ENCODE measurements at regions not wholly inside any gene's neighbourhood (a gene's known extent, or its start where the extent isn't known, plus 50 kb on each side); places are given as distances from the start of the nearest gene placed in this dataset.

DNA sequence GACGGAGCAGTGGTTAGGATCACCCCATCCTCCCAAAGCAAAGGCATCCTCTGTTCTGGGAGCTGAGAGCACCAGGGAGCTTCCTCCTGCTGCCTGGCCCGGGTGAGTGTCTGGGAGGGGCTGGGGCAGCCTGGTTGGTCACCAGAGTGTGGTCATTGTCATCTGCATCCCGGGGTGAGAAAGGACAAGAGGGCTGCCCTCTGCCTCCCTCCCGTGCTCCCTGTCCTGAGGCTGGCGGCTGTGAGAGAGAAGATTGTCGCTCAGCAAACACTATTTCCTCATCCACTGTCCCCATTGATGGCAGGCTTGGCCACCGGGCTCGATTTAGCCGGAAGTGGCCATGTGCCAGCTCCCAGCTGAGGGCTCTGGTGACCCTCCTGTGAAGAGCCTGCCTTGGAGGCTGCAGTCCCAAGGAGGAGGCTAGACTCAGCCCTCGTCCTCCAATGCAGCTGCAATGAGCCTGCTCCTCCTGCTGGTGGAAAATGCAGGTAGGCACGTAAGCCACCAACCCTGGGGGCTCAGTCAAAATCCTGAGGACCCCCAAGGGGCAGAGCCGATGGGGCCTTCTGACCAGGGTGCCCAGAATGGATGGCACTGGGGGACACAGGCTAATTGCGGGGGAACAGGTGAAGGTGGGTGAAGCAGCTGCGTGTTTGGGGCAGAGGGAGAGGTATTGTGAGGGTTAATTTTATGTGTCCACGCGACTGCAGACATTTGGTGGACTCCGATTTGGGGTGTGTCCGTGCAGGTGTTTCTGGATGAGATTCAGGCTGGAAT is 155.7 kb downstream of the KIF26A start:
- H3K4me3 ChIP-seq (ENCODE audit: low read depth, low read length), result no peak overlapping the region
- Mint-ChIP-seq H3K4me3 (no peak overlapping the region), H3K27ac (peak overlapping the region in 1 of 3 donors; percentile 74), H3K36me3 (no peaks in the 10 kb centered on the region), H3K9me3 (peaks cover 0 to 4% (median 0%) of the 10 kb centered on the region in 7 donors), H3K27me3 (no peaks in the 10 kb centered on the region), H3K4me1 (no peaks in the 10 kb centered on the region)
- no peak overlapping the region for H3K27ac ChIP-seq (ENCODE audit: insufficient read depth, low read length, poor library complexity, severe bottlenecking)
- DNase-seq (no peak), ATAC-seq (ENCODE audit: low read depth in 2 of 2) (no peak)
- H3K27me3 ChIP-seq (ENCODE audit: control insufficient read depth, insufficient read depth, low read length), result no peaks in the 10 kb centered on the region
- no peaks in the 10 kb centered on the region for H3K9me3 ChIP-seq (ENCODE audit: control insufficient read depth in 2 of 2, low read length in 2 of 2)
- H3K36me3 ChIP-seq (ENCODE audit: control insufficient read depth, insufficient read depth, low read length), result no peaks in the 10 kb centered on the region
- H3K4me1 ChIP-seq (ENCODE audit: control insufficient read depth, insufficient read depth, low read length, poor library complexity, severe bottlenecking), result no peaks in the 10 kb centered on the region

DNA sequence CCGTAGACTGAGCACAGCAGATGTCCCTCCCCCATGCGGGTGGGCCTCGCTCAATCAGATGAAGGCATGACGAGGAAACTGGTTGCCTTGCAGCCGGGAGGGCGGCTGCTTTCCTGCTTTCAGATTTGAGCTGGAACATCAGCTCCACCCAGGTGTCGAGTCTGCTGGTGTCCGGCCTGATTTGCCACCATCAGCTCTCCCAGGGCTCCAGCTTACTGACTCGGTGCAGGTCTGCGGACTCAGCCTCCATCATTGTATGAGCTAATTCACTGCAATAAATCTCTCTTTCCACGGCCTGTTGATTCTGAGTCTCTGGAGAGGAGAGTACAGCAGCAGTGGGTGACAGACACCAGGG is 156.2 kb downstream of the KIF26A start:
- no peaks in the 10 kb centered on the region for H3K4me1 Mint-ChIP-seq
- H3K4me3 Mint-ChIP-seq, result no peak overlapping the region
- Histone ChIP-seq H3K4me3 (ENCODE audit: low read depth, low read length) (no peak overlapping the region), H3K27me3 (ENCODE audit: control insufficient read depth, insufficient read depth, low read length) (no peaks in the 10 kb centered on the region), H3K4me1 (ENCODE audit: control insufficient read depth, insufficient read depth, low read length, poor library complexity, severe bottlenecking) (no peaks in the 10 kb centered on the region), H3K36me3 (ENCODE audit: control insufficient read depth, insufficient read depth, low read length) (no peaks in the 10 kb centered on the region), H3K9me3 (ENCODE audit: control insufficient read depth in 2 of 2, low read length in 2 of 2) (no peaks in the 10 kb centered on the region), H3K27ac (ENCODE audit: insufficient read depth, low read length, poor library complexity, severe bottlenecking) (no peak overlapping the region)
- H3K27ac Mint-ChIP-seq, result no peak overlapping the region
- H3K27me3 Mint-ChIP-seq, result no peaks in the 10 kb centered on the region
- H3K36me3 Mint-ChIP-seq, result no peaks in the 10 kb centered on the region
- DNase-seq, result no peak
- no peak for ATAC-seq (ENCODE audit: low read depth in 2 of 2)
- H3K9me3 Mint-ChIP-seq, result peaks cover 0 to 4% (median 0%) of the 10 kb centered on the region in 7 donors

DNA sequence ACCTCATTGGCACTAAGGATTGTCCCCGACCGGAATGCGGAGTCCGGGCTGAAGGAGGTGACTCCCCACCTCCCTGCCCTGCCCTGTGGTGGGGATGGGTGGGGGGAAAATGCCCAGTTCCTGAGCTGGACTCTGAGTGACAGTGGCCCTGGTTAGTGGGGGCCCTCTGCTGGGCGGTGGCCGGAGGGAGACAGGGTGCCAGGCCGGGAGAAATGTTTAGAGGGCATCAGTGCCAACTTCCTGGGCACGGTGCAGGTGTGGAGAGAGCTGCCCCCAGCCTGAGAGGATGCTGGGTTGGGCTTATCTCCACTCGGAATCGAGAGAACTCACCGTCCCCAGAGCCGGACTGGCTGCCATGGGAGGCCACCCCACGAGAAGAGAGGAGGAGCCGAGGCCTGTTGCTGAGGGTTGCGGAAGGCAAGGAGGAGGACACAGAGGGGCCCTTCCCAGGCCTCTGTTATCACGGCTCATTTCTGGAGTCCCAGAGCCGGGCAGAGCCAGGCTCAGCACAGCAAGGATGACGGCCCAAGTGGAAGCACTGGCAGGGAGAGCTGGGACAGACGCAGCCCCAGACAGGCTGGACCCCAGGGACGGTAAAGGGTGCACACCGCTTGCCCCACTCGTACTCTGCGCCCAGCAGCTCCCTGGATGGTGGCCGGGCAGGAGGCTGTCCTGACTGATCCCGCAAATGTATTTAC is 156.7 kb downstream of the KIF26A start:
- no peaks in the 10 kb centered on the region for H3K4me1 ChIP-seq (ENCODE audit: control insufficient read depth, insufficient read depth, low read length, poor library complexity, severe bottlenecking)
- no peaks in the 10 kb centered on the region for H3K36me3 Mint-ChIP-seq
- H3K4me3 Mint-ChIP-seq, result no peak overlapping the region
- no peaks in the 10 kb centered on the region for H3K36me3 ChIP-seq (ENCODE audit: control insufficient read depth, insufficient read depth, low read length)
- H3K4me3 ChIP-seq (ENCODE audit: low read depth, low read length), result no peak overlapping the region
- H3K4me1 Mint-ChIP-seq, result no peaks in the 10 kb centered on the region
- ATAC-seq (ENCODE audit: low read depth in 2 of 2), result no peak
- H3K27me3 ChIP-seq (ENCODE audit: control insufficient read depth, insufficient read depth, low read length), result no peaks in the 10 kb centered on the region
- no peaks in the 10 kb centered on the region for H3K9me3 ChIP-seq (ENCODE audit: control insufficient read depth in 2 of 2, low read length in 2 of 2)
- no peak overlapping the region for H3K27ac ChIP-seq (ENCODE audit: insufficient read depth, low read length, poor library complexity, severe bottlenecking)
- H3K27me3 Mint-ChIP-seq, result no peaks in the 10 kb centered on the region
- no peak overlapping the region for H3K27ac Mint-ChIP-seq
- peaks cover 0 to 4% (median 0%) of the 10 kb centered on the region in 7 donors for H3K9me3 Mint-ChIP-seq
- no peak for DNase-seq

DNA sequence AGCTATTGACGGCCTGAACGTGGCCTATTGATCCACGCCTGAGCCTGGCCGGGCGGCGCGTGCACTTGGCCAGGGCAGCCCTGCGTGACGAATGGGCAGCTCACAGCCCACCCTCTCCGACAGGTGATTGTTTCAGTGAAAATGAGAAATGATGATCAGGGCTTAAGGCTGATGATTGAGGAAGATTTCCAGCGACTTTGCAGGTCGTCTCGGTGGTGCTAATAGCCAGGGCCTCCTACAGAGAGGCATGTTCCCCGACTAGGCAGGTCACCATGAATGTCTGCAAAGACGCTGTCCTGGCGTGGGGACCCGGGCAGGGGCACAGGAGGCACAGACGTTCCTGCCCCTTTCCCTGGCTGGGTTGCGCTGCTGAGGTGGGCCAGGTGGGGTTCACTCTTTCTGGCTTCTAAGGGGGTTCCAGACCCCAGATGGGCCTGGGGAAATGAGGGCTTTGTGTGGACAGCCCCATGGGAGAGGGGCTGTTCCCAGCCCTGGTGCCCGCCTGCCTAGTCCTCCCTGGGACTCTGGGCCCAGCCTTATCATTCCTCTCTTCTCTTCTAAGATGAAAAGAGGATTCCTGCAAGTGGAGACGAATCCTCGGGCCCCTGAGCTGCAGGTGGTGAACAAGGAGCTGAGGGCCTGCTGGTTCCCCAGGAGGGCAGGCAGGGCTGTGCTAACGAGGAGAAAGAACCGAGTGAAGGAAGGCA is 157.4 kb downstream of the KIF26A start:
- no peak overlapping the region for H3K27ac Mint-ChIP-seq
- no peaks in the 10 kb centered on the region for H3K4me1 Mint-ChIP-seq
- no peak for DNase-seq
- H3K4me3 Mint-ChIP-seq, result no peak overlapping the region
- H3K9me3 ChIP-seq (ENCODE audit: control insufficient read depth in 2 of 2, low read length in 2 of 2), result no peaks in the 10 kb centered on the region
- H3K4me1 ChIP-seq (ENCODE audit: control insufficient read depth, insufficient read depth, low read length, poor library complexity, severe bottlenecking), result no peaks in the 10 kb centered on the region
- H3K4me3 ChIP-seq (ENCODE audit: low read depth, low read length), result no peak overlapping the region
- peaks cover 0 to 4% (median 0%) of the 10 kb centered on the region in 7 donors for H3K9me3 Mint-ChIP-seq
- H3K36me3 ChIP-seq (ENCODE audit: control insufficient read depth, insufficient read depth, low read length), result no peaks in the 10 kb centered on the region
- H3K27me3 Mint-ChIP-seq, result no peaks in the 10 kb centered on the region
- H3K27ac ChIP-seq (ENCODE audit: insufficient read depth, low read length, poor library complexity, severe bottlenecking), result no peak overlapping the region
- no peaks in the 10 kb centered on the region for H3K27me3 ChIP-seq (ENCODE audit: control insufficient read depth, insufficient read depth, low read length)
- H3K36me3 Mint-ChIP-seq, result no peaks in the 10 kb centered on the region
- ATAC-seq (ENCODE audit: low read depth in 2 of 2), result no peak

DNA sequence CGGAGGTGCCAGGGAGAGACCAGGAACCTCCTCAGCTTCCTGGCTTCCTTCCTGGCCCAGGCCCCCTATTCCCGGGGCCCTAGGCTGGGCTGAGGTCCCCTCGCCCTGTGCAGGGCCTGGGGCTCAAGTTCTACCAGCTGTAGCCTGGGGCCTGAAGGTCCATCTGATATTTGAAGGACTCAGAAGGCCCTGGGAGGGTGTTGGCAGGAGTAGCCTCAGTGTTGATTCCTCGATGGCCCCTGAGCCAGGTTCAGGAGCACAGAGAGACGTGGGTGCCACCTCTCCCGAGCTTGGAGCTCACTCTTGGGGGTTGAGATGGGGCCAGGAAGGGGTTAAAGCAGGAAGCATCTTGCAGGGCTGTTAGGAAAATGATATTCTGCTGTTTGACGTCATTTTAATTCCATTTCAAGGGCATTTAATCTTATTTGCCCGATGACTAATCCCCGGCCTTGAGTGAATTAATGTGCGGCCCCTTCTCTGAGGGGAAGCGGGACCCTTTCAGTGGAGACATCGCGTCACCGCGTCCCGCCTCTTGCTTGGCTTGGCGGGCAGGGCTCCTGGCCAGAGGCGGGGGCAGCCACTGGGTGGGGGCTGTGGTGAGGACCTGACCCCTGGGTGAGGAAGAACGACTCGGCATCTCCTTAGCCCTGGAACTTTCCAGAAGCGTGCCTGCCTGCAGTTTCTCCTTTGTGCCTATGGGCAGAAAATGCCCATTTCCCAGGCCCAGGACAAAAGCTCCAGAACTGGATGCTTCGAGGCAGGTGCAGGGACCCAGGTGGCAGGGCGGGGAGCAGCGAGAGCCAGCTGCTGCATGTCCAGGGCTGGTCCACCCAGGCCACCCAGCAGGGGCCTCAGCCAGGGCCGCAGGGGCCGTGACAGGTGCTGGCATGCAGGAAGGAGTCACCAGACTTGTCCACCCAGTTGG is 158.3 kb downstream of the KIF26A start:
- H3K27me3 ChIP-seq (ENCODE audit: control insufficient read depth, insufficient read depth, low read length), result no peaks in the 10 kb centered on the region
- no peaks in the 10 kb centered on the region for H3K9me3 ChIP-seq (ENCODE audit: control insufficient read depth in 2 of 2, low read length in 2 of 2)
- ATAC-seq (ENCODE audit: low read depth in 2 of 2) (no peak), DNase-seq (no peak)
- Mint-ChIP-seq H3K27me3 (no peaks in the 10 kb centered on the region), H3K27ac (no peak overlapping the region), H3K4me3 (no peak overlapping the region), H3K9me3 (peaks cover 0 to 9% (median 0%) of the 10 kb centered on the region in 7 donors), H3K36me3 (no peaks in the 10 kb centered on the region), H3K4me1 (peaks cover 0 to 4% (median 0%) of the 10 kb centered on the region in 4 donors)
- no peaks in the 10 kb centered on the region for H3K36me3 ChIP-seq (ENCODE audit: control insufficient read depth, insufficient read depth, low read length)
- no peak overlapping the region for H3K27ac ChIP-seq (ENCODE audit: insufficient read depth, low read length, poor library complexity, severe bottlenecking)
- no peaks in the 10 kb centered on the region for H3K4me1 ChIP-seq (ENCODE audit: control insufficient read depth, insufficient read depth, low read length, poor library complexity, severe bottlenecking)
- H3K4me3 ChIP-seq (ENCODE audit: low read depth, low read length), result no peak overlapping the region

DNA sequence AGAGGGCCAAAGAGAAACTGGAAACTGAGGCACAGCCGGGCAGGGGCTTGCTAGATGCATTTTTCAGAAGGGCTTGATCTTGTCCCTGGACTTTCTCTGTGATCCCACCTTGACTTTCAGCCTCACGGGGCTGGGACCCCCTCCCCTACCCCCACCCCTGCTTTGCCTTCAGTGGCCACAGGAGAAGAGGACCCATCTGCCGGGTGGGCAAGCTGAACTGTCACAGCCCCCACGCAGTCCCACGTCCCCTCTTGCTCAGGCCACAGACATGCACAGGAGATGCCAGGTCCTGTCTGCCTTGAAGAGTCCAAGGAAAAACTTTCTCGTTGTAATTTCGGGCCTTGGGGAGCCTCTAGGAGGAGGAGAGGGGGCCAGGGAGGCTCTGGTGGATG is 158.9 kb downstream of the KIF26A start:
- Mint-ChIP-seq H3K4me1 (peaks cover 0 to 4% (median 0%) of the 10 kb centered on the region in 4 donors), H3K36me3 (no peaks in the 10 kb centered on the region), H3K4me3 (no peak overlapping the region), H3K27me3 (no peaks in the 10 kb centered on the region), H3K9me3 (peaks cover 0 to 9% (median 0%) of the 10 kb centered on the region in 7 donors), H3K27ac (no peak overlapping the region)
- H3K36me3 ChIP-seq (ENCODE audit: control insufficient read depth, insufficient read depth, low read length), result no peaks in the 10 kb centered on the region
- no peak overlapping the region for H3K4me3 ChIP-seq (ENCODE audit: low read depth, low read length)
- H3K27me3 ChIP-seq (ENCODE audit: control insufficient read depth, insufficient read depth, low read length), result no peaks in the 10 kb centered on the region
- DNase-seq (no peak), ATAC-seq (ENCODE audit: low read depth in 2 of 2) (no peak)
- no peaks in the 10 kb centered on the region for H3K4me1 ChIP-seq (ENCODE audit: control insufficient read depth, insufficient read depth, low read length, poor library complexity, severe bottlenecking)
- no peak overlapping the region for H3K27ac ChIP-seq (ENCODE audit: insufficient read depth, low read length, poor library complexity, severe bottlenecking)
- no peaks in the 10 kb centered on the region for H3K9me3 ChIP-seq (ENCODE audit: control insufficient read depth in 2 of 2, low read length in 2 of 2)

DNA sequence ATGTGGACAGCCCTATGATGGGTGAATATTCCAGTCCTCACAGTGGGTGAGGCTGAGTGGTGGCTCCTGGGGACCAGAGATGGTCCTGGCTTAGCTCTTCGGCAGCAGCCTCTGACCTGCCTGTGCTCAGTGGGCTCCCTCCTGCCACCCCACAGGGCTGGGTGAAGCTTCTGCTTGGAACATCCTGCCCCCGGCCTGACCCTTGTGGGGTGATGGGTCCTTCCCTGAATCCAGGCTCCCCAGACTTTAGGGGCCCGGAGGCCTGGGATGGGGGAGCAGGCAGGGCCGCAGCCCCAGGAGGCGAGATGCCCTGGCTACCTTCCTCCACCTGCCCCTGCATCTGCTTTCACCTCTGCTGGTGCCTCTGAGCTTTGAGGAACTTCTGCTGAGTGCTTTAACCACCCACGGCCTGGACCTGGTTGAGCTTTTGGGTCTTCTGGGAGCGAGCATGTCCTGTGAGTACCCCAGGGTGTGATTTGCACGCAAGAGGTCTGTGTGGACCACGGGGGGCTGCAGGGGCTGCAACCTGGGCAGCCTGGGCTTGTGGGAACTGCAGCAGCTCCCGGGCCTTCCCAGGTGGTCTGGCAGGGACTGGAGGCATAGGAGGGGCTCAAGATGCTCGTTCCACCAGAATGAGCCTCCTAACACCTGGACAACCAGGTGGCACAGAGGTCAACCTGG is 159.5 kb downstream of the KIF26A start:
- H3K4me3 ChIP-seq (ENCODE audit: low read depth, low read length), result no peak overlapping the region
- Mint-ChIP-seq H3K9me3 (peaks cover 0 to 9% (median 0%) of the 10 kb centered on the region in 7 donors), H3K4me3 (no peak overlapping the region), H3K27ac (no peak overlapping the region), H3K27me3 (no peaks in the 10 kb centered on the region), H3K36me3 (no peaks in the 10 kb centered on the region), H3K4me1 (peaks cover 0 to 4% (median 0%) of the 10 kb centered on the region in 4 donors)
- DNase-seq, result no peak
- H3K27ac ChIP-seq (ENCODE audit: insufficient read depth, low read length, poor library complexity, severe bottlenecking), result no peak overlapping the region
- H3K4me1 ChIP-seq (ENCODE audit: control insufficient read depth, insufficient read depth, low read length, poor library complexity, severe bottlenecking), result no peaks in the 10 kb centered on the region
- no peaks in the 10 kb centered on the region for H3K9me3 ChIP-seq (ENCODE audit: control insufficient read depth in 2 of 2, low read length in 2 of 2)
- no peak for ATAC-seq (ENCODE audit: low read depth in 2 of 2)
- H3K36me3 ChIP-seq (ENCODE audit: control insufficient read depth, insufficient read depth, low read length), result no peaks in the 10 kb centered on the region
- H3K27me3 ChIP-seq (ENCODE audit: control insufficient read depth, insufficient read depth, low read length), result no peaks in the 10 kb centered on the region
